ENCODE measurements at regions not wholly inside any gene's neighbourhood (a gene's known extent, or its start where the extent isn't known, plus 50 kb on each side); places are given as distances from the start of the nearest gene placed in this dataset.

- intact Hi-C loops (cut with DNase I), result no loop called here
- DNase-seq, result no peak
Observed at GRCh38 chr12:24077161-24077560, 127.7 kb upstream of the SOX5 start.

GRCh38 chr12:24075650-24076049 is 126.2 kb upstream of the SOX5 start:
- intact Hi-C loops (cut with DNase I), result no loop called here
- DNase-seq, result no peak

- intact Hi-C loops (cut with DNase I), result no loop called here
- no peak for DNase-seq
Observed at GRCh38 chr12:24073170-24073810, 123.8 kb upstream of the SOX5 start.

- intact Hi-C loops (cut with DNase I), result no loop called here
- no peak for DNase-seq
Observed at GRCh38 chr12:24072302-24072701, 122.8 kb upstream of the SOX5 start.

GRCh38 chr12:24071842-24072241 is 122.4 kb upstream of the SOX5 start:
- intact Hi-C loops (cut with DNase I), result no loop called here
- no peak for DNase-seq

GRCh38 chr12:24069532-24070395 is 120.3 kb upstream of the SOX5 start:
- peak in 1 of 10 donors; percentile 63 for DNase-seq
- intact Hi-C loops (cut with DNase I), result no loop called here

- DNase-seq, result no peak
- intact Hi-C loops (cut with DNase I), result no loop called here
Observed at GRCh38 chr12:24066865-24067264, 117.4 kb upstream of the SOX5 start.

GRCh38 chr12:24066097-24066496 is 116.6 kb upstream of the SOX5 start:
- DNase-seq, result no peak
- intact Hi-C loops (cut with DNase I), result no loop called here

GRCh38 chr12:24062642-24063245 is 113.3 kb upstream of the SOX5 start:
- intact Hi-C loops (cut with DNase I), result no loop called here
- no peak for DNase-seq

- intact Hi-C loops (cut with DNase I), result no loop called here
Observed at GRCh38 chr12:24060089-24060488, 110.6 kb upstream of the SOX5 start.

GRCh38 chr12:24057920-24058476 is 108.5 kb upstream of the SOX5 start:
- intact Hi-C loops (cut with DNase I), result no loop called here
- no peak for DNase-seq

More at GRCh38 chr12:24060089-24060488, 110.6 kb upstream of the SOX5 start:
- no peak for DNase-seq

- intact Hi-C loops (cut with DNase I), result no loop called here
- DNase-seq, result no peak
Observed at GRCh38 chr12:24055747-24056146, 106.3 kb upstream of the SOX5 start.

- intact Hi-C loops (cut with DNase I), result no loop called here
Observed at GRCh38 chr12:24054416-24054815, 104.9 kb upstream of the SOX5 start.

GRCh38 chr12:24049728-24050127 is 100.3 kb upstream of the SOX5 start:
- DNase-seq, result no peak
- intact Hi-C loops (cut with DNase I), result no loop called here

More at GRCh38 chr12:24054416-24054815, 104.9 kb upstream of the SOX5 start:
- no peak for DNase-seq

- DNase-seq, result no peak
- intact Hi-C loops (cut with DNase I), result no loop called here
Observed at GRCh38 chr12:24049101-24049500, 99.6 kb upstream of the SOX5 start.

GRCh38 chr12:24048446-24048845 is 99.0 kb upstream of the SOX5 start:
- DNase-seq, result no peak
- intact Hi-C loops (cut with DNase I), result no loop called here

- DNase-seq, result no peak
- intact Hi-C loops (cut with DNase I), result no loop called here
Observed at GRCh38 chr12:24047326-24047725, 97.9 kb upstream of the SOX5 start.

GRCh38 chr12:24045816-24046257 is 96.4 kb upstream of the SOX5 start:
- DNase-seq, result no peak
- intact Hi-C loops (cut with DNase I), result no loop called here

GRCh38 chr12:24044941-24045703 is 95.7 kb upstream of the SOX5 start:
- no peak for DNase-seq
- intact Hi-C loops (cut with DNase I), result no loop called here

GRCh38 chr12:24042651-24043050 is 93.2 kb upstream of the SOX5 start:
- intact Hi-C loops (cut with DNase I), result no loop called here
- DNase-seq, result no peak
